IPS-15b (cell line): ENCODE measurements at regions not wholly inside any gene's neighbourhood (a gene's known extent, or its start where the extent isn't known, plus 50 kb on each side); places are given as distances from the start of the nearest gene placed in this dataset.

Experiments used
- H3K27me3 ChIP-seq: one replicate; pipeline ENCODE4 v1.6.1; 2013; ENCODE audit warnings: low read length; ENCODE audit not compliant: control insufficient read depth, insufficient read depth
- H3K36me3 ChIP-seq: one replicate; pipeline ENCODE4 v1.6.1; 2013; ENCODE audit warnings: low read length; ENCODE audit not compliant: control insufficient read depth, insufficient read depth
- H3K4me1 ChIP-seq: one replicate; pipeline ENCODE4 v1.6.1; 2013; ENCODE audit warnings: mild to moderate bottlenecking, low read length; ENCODE audit not compliant: control insufficient read depth, insufficient read depth
- H3K4me3 ChIP-seq: one replicate; pipeline ENCODE4 v1.5.1; 2013; ENCODE audit warnings: low read depth, low read length
- H3K9ac ChIP-seq: one replicate; pipeline ENCODE4 v1.6.1; 2013; ENCODE audit warnings: low read depth, mild to moderate bottlenecking, low read length
- H3K9me3 ChIP-seq: one replicate; pipeline ENCODE4 v1.6.1; 2013; ENCODE audit warnings: mild to moderate bottlenecking, low read length; ENCODE audit not compliant: control insufficient read depth, insufficient read depth

GRCh38 chrX:69317721-69318120, 152.5 kb upstream of the PJA1 start:
- H3K9me3 ChIP-seq = no peaks in the 10 kb centered on the region
- H3K36me3 ChIP-seq = no peaks in the 10 kb centered on the region
- H3K27me3 ChIP-seq = peaks cover 4% of the 10 kb centered on the region
- H3K4me3 ChIP-seq = no peak overlapping the region
- H3K4me1 ChIP-seq = peaks cover 9% of the 10 kb centered on the region
- no peak overlapping the region for H3K9ac ChIP-seq

DNA sequence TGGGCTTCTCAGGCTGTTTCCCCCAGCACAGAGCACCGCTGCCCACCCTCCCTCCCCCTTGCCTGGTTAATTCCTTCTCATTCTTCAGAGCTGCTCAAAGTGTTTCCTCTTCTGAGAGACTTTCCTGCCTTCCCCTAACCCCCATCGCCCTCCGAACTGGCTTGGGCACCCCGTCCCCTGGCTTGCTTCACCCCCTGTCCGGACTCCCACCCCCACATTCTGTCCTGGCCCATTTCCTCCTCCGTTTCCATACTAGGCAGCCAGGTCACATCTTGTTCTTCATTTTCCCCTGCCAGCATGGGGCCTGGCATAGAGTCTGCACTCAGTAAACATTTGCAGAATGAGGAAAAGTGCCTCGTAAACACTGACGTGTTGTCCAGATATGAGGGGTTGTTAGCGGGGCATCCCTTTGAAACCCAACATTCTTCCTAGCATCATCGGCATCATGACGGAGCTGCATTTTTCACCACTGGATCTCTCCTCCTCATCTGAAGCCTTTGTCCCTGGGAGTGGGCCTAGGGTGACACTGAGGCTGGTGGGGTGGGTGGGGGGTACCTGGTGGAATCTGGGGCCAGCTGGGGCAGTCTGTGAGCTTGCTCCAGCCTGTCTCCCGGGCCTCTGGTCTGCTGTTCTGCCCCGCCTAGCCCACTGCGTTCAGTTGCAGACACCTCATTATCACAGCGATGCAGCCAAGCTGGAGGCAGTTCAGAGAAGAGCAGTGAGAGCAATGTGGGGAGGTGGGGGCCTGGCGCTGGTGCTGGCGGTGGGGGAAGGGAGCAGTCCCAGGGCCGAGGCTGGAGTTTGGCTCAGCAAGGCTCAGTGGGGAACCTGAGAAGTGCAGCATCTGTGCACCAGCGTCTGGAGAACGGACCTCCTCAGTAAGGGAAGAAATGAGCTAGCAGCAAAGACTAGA, 149.4 kb upstream of the PJA1 start:
- Histone ChIP-seq H3K9me3 (no peaks in the 10 kb centered on the region), H3K27me3 (peaks cover 4% of the 10 kb centered on the region), H3K36me3 (no peaks in the 10 kb centered on the region), H3K4me3 (no peak overlapping the region), H3K4me1 (peaks cover 9% of the 10 kb centered on the region), H3K9ac (no peak overlapping the region)

- Histone ChIP-seq H3K4me3 (no peak overlapping the region), H3K27me3 (peaks cover 4% of the 10 kb centered on the region), H3K9me3 (no peaks in the 10 kb centered on the region), H3K4me1 (peaks cover 8% of the 10 kb centered on the region), H3K9ac (no peak overlapping the region), H3K36me3 (no peaks in the 10 kb centered on the region)
Observed at GRCh38 chrX:69313617-69314290, 148.5 kb upstream of the PJA1 start.

- Histone ChIP-seq H3K27me3 (peaks cover 4% of the 10 kb centered on the region), H3K4me1 (peaks cover 6% of the 10 kb centered on the region), H3K9me3 (no peaks in the 10 kb centered on the region), H3K9ac (no peak overlapping the region), H3K4me3 (no peak overlapping the region), H3K36me3 (no peaks in the 10 kb centered on the region)
Observed at GRCh38 chrX:69311936-69312670, 146.8 kb upstream of the PJA1 start.

- H3K9me3 ChIP-seq = no peaks in the 10 kb centered on the region
- H3K27me3 ChIP-seq = no peaks in the 10 kb centered on the region
- H3K36me3 ChIP-seq = no peaks in the 10 kb centered on the region
- H3K9ac ChIP-seq = no peak overlapping the region
- H3K4me1 ChIP-seq = peaks cover 2% of the 10 kb centered on the region
- no peak overlapping the region for H3K4me3 ChIP-seq
Observed at GRCh38 chrX:69309074-69309792, 144.0 kb upstream of the PJA1 start.

DNA sequence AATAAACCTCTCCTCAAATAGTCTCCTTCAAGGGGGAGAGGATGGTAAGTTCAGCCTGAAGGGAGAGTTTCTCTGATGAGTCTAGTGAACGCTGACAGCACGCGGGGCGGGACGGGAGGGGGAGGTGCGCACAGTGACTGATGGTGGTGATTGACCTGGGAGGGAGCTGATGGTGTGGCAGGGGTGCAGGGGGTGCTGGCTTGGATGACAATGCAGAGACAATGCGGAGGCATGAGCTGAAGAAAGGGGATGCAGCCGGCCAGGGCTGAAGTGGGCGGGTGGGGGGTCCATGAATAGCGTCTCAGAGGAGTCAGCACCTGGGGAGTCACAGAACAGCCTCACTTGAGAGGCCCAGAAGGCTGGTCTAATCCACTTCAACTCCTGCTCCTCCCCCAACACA, 142.5 kb upstream of the PJA1 start:
- Histone ChIP-seq H3K36me3 (no peaks in the 10 kb centered on the region), H3K4me1 (no peaks in the 10 kb centered on the region), H3K9ac (no peak overlapping the region), H3K27me3 (peaks cover 5% of the 10 kb centered on the region), H3K4me3 (no peak overlapping the region), H3K9me3 (no peaks in the 10 kb centered on the region)

- Histone ChIP-seq H3K27me3 (peaks cover 5% of the 10 kb centered on the region), H3K9me3 (no peaks in the 10 kb centered on the region), H3K9ac (no peak overlapping the region), H3K4me1 (no peaks in the 10 kb centered on the region), H3K4me3 (no peak overlapping the region), H3K36me3 (no peaks in the 10 kb centered on the region)
Observed at GRCh38 chrX:69307029-69307428, 141.8 kb upstream of the PJA1 start.

DNA sequence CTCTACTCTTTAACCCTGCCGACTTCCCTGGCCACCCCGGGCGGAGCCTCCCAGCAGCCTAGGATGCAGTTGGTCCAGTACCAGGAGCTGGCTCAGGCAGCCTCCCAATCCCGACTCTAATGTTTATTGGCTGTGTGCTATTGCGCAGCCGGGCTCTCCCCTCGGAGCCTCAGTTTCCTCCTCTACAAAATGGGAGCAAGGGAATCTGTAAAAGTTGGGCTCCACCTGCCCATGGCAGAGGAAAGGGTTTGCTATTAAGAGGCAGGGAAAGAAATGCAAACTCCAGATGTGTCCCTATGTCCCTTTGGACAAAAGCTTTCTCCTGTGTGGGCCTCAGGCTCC, 140.8 kb upstream of the PJA1 start:
- Histone ChIP-seq H3K36me3 (no peaks in the 10 kb centered on the region), H3K4me3 (no peak overlapping the region), H3K27me3 (peaks cover 5% of the 10 kb centered on the region), H3K4me1 (no peaks in the 10 kb centered on the region), H3K9me3 (no peaks in the 10 kb centered on the region), H3K9ac (no peak overlapping the region)

- Histone ChIP-seq H3K36me3 (no peaks in the 10 kb centered on the region), H3K4me1 (no peaks in the 10 kb centered on the region), H3K9ac (no peak overlapping the region), H3K9me3 (no peaks in the 10 kb centered on the region), H3K4me3 (peak overlapping the region; percentile 26), H3K27me3 (peaks cover 5% of the 10 kb centered on the region)
Observed at GRCh38 chrX:69305333-69306062, 140.2 kb upstream of the PJA1 start.

GRCh38 chrX:69303231-69303630, 138.0 kb upstream of the PJA1 start:
- Histone ChIP-seq H3K9ac (no peak overlapping the region), H3K27me3 (peaks cover 5% of the 10 kb centered on the region), H3K36me3 (no peaks in the 10 kb centered on the region)

More at GRCh38 chrX:69303231-69303630, 138.0 kb upstream of the PJA1 start:
- no peaks in the 10 kb centered on the region for H3K4me1 ChIP-seq
- no peak overlapping the region for H3K4me3 ChIP-seq
- no peaks in the 10 kb centered on the region for H3K9me3 ChIP-seq
